ENCODE measurements at regions not wholly inside any gene's neighbourhood (a gene's known extent, or its start where the extent isn't known, plus 50 kb on each side); places are given as distances from the start of the nearest gene placed in this dataset.

DNA sequence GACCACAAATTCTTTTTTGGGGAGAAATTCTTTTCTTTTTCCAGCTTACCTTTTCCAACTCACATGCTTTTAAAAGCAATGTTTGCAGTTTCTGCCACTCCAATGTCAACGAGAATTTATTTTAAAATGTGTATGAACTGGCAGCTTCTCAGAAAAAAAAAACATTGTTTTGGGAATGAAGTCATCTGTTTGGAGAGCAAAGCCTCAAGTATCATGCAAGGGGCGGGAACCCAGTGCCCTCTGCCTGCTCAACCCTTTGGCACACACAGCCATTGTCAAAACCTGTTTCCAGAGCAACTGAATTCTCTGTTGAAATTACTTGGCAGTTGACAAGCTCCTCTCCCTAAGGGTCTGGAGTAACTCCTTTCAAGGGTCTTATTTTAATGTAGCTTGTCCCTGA lies 128.5 kb downstream of the QPCT start (continued):
- TF ChIP-seq, protein P1, sequence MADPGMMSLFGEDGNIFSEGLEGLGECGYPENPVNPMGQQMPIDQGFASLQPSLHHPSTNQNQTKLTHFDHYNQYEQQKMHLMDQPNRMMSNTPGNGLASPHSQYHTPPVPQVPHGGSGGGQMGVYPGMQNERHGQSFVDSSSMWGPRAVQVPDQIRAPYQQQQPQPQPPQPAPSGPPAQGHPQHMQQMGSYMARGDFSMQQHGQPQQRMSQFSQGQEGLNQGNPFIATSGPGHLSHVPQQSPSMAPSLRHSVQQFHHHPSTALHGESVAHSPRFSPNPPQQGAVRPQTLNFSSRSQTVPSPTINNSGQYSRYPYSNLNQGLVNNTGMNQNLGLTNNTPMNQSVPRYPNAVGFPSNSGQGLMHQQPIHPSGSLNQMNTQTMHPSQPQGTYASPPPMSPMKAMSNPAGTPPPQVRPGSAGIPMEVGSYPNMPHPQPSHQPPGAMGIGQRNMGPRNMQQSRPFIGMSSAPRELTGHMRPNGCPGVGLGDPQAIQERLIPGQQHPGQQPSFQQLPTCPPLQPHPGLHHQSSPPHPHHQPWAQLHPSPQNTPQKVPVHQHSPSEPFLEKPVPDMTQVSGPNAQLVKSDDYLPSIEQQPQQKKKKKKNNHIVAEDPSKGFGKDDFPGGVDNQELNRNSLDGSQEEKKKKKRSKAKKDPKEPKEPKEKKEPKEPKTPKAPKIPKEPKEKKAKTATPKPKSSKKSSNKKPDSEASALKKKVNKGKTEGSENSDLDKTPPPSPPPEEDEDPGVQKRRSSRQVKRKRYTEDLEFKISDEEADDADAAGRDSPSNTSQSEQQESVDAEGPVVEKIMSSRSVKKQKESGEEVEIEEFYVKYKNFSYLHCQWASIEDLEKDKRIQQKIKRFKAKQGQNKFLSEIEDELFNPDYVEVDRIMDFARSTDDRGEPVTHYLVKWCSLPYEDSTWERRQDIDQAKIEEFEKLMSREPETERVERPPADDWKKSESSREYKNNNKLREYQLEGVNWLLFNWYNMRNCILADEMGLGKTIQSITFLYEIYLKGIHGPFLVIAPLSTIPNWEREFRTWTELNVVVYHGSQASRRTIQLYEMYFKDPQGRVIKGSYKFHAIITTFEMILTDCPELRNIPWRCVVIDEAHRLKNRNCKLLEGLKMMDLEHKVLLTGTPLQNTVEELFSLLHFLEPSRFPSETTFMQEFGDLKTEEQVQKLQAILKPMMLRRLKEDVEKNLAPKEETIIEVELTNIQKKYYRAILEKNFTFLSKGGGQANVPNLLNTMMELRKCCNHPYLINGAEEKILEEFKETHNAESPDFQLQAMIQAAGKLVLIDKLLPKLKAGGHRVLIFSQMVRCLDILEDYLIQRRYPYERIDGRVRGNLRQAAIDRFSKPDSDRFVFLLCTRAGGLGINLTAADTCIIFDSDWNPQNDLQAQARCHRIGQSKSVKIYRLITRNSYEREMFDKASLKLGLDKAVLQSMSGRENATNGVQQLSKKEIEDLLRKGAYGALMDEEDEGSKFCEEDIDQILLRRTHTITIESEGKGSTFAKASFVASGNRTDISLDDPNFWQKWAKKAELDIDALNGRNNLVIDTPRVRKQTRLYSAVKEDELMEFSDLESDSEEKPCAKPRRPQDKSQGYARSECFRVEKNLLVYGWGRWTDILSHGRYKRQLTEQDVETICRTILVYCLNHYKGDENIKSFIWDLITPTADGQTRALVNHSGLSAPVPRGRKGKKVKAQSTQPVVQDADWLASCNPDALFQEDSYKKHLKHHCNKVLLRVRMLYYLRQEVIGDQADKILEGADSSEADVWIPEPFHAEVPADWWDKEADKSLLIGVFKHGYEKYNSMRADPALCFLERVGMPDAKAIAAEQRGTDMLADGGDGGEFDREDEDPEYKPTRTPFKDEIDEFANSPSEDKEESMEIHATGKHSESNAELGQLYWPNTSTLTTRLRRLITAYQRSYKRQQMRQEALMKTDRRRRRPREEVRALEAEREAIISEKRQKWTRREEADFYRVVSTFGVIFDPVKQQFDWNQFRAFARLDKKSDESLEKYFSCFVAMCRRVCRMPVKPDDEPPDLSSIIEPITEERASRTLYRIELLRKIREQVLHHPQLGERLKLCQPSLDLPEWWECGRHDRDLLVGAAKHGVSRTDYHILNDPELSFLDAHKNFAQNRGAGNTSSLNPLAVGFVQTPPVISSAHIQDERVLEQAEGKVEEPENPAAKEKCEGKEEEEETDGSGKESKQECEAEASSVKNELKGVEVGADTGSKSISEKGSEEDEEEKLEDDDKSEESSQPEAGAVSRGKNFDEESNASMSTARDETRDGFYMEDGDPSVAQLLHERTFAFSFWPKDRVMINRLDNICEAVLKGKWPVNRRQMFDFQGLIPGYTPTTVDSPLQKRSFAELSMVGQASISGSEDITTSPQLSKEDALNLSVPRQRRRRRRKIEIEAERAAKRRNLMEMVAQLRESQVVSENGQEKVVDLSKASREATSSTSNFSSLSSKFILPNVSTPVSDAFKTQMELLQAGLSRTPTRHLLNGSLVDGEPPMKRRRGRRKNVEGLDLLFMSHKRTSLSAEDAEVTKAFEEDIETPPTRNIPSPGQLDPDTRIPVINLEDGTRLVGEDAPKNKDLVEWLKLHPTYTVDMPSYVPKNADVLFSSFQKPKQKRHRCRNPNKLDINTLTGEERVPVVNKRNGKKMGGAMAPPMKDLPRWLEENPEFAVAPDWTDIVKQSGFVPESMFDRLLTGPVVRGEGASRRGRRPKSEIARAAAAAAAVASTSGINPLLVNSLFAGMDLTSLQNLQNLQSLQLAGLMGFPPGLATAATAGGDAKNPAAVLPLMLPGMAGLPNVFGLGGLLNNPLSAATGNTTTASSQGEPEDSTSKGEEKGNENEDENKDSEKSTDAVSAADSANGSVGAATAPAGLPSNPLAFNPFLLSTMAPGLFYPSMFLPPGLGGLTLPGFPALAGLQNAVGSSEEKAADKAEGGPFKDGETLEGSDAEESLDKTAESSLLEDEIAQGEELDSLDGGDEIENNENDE (IDR thresholded peaks at IDR 0.05; ENCODE audit: insufficient replicate concordance, low read length) = no peak
- TF ChIP-seq POLR2A (IDR thresholded peaks at IDR 0.05; ENCODE audit: control extremely low read depth in 1 of 2, low read depth in 2 of 2, low read length in 2 of 2) (no peak), NANOG (IDR thresholded peaks at IDR 0.05; ENCODE audit: insufficient read depth, low read depth, low read length, poor library complexity, severe bottlenecking) (no peak), EZH2 (IDR thresholded peaks at IDR 0.05; ENCODE audit: low read depth, low read length, severe bottlenecking) (no peak), KDM1A (IDR thresholded peaks at IDR 0.05; ENCODE audit: borderline replicate concordance, low read length) (no peak)
- TF ChIP-seq, protein P2, sequence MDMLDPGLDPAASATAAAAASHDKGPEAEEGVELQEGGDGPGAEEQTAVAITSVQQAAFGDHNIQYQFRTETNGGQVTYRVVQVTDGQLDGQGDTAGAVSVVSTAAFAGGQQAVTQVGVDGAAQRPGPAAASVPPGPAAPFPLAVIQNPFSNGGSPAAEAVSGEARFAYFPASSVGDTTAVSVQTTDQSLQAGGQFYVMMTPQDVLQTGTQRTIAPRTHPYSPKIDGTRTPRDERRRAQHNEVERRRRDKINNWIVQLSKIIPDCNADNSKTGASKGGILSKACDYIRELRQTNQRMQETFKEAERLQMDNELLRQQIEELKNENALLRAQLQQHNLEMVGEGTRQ (IDR thresholded peaks at IDR 0.05; ENCODE audit: low read length) = no peak
- TF ChIP-seq, protein P3, sequence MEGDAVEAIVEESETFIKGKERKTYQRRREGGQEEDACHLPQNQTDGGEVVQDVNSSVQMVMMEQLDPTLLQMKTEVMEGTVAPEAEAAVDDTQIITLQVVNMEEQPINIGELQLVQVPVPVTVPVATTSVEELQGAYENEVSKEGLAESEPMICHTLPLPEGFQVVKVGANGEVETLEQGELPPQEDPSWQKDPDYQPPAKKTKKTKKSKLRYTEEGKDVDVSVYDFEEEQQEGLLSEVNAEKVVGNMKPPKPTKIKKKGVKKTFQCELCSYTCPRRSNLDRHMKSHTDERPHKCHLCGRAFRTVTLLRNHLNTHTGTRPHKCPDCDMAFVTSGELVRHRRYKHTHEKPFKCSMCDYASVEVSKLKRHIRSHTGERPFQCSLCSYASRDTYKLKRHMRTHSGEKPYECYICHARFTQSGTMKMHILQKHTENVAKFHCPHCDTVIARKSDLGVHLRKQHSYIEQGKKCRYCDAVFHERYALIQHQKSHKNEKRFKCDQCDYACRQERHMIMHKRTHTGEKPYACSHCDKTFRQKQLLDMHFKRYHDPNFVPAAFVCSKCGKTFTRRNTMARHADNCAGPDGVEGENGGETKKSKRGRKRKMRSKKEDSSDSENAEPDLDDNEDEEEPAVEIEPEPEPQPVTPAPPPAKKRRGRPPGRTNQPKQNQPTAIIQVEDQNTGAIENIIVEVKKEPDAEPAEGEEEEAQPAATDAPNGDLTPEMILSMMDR (IDR thresholded peaks at IDR 0.05; ENCODE audit: control extremely low read depth in 1 of 3, insufficient read depth in 1 of 3, low read depth in 1 of 3, low read length in 3 of 3) = no peak

All from H1 (cell line).